HEK293 (cell line): ENCODE measurements at regions not wholly inside any gene's neighbourhood (a gene's known extent, or its start where the extent isn't known, plus 50 kb on each side); places are given as distances from the start of the nearest gene placed in this dataset.

ENCODE experiments used
- CTCF ChIA-PET: fragments of 350-600 bp; formaldehyde crosslinking; extraction: SDS; loops from one replicate; lab custom pipeline; 2021; ENCODE audit warnings: antibody characterized with exemption; lab: Yijun Ruan, JAX
- POLR2A ChIA-PET: fragments of 300-600 bp; formaldehyde crosslinking; extraction: SDS; loops from one replicate; lab custom pipeline; 2020; ENCODE audit warnings: antibody characterized with exemption, inconsistent platforms; lab: Yijun Ruan, JAX
- H3K27ac ChIP-seq: fragments of 200-500 bp; sonication (Bioruptor generic); 2 replicates; pipeline ENCODE4 v1.5.1; 2014; ENCODE audit warnings: low read depth, low read length, control low read depth, inconsistent platforms; ENCODE audit errors: extremely low read depth
- H3K36me3 ChIP-seq, 2 experiments: fragments of 200-500 bp in 1 of 2; sonication (Bioruptor generic) in 1 of 2; 1 replicate in 1 of 2; 2 replicates in 1 of 2; pipeline ENCODE4 v1.5.1; 2014 to 2017; ENCODE audit warnings: inconsistent platforms in 2 of 2, low read length in 2 of 2; ENCODE audit not compliant: control insufficient read depth in 2 of 2, insufficient read depth in 1 of 2
- H3K4me1 ChIP-seq: fragments of 200-500 bp; sonication (Bioruptor generic); 2 replicates; pipeline ENCODE4 v1.5.1; 2014; ENCODE audit warnings: mild to moderate bottlenecking, low read length, inconsistent platforms; ENCODE audit not compliant: control insufficient read depth, insufficient read depth
- H3K4me3 ChIP-seq: 2 replicates; pipeline ENCODE4 v1.5.1; 2011; ENCODE audit warnings: low read depth, mild to moderate bottlenecking, control low read depth, low read length, moderate library complexity
- H3K9me3 ChIP-seq: fragments of 200-500 bp; sonication (Bioruptor generic); 2 replicates; pipeline ENCODE4 v1.5.1; 2014; ENCODE audit warnings: low read depth, low read length, inconsistent platforms; ENCODE audit not compliant: control insufficient read depth, insufficient read depth
- KLF7 ChIP-seq: fragments of 450-650 bp; formaldehyde crosslinking; IDR thresholded peaks from 2 replicates; pipeline ENCODE4 v1.5.1; 2016; ENCODE audit warnings: missing biosample characterization, missing genetic modification characterization, borderline replicate concordance
- REPIN1 ChIP-seq: fragments of 450-650 bp; formaldehyde crosslinking; IDR thresholded peaks from 2 replicates; pipeline ENCODE4 v1.5.1; 2017; ENCODE audit warnings: missing biosample characterization, missing genetic modification characterization, low read depth
- SP7 ChIP-seq: fragments of 450-650 bp; formaldehyde crosslinking; IDR thresholded peaks from 2 replicates; pipeline ENCODE4 v1.5.1; 2016; ENCODE audit warnings: missing biosample characterization, missing genetic modification characterization
- ZBTB10 ChIP-seq: fragments of 450-650 bp; formaldehyde crosslinking; IDR thresholded peaks from 2 replicates; pipeline ENCODE4 v1.5.1; 2016; ENCODE audit warnings: missing biosample characterization, missing genetic modification characterization
- ZBTB49 ChIP-seq: fragments of 450-650 bp; formaldehyde crosslinking; IDR thresholded peaks from 2 replicates; pipeline ENCODE4 v1.5.1; 2016; ENCODE audit warnings: missing biosample characterization, missing genetic modification characterization, low read depth
- ZEB2 ChIP-seq: fragments of 450-650 bp; formaldehyde crosslinking; IDR thresholded peaks from 2 replicates; pipeline ENCODE4 v1.5.1; 2016; ENCODE audit warnings: missing biosample characterization, missing genetic modification characterization
- ZIC2 ChIP-seq: fragments of 450-650 bp; formaldehyde crosslinking; IDR thresholded peaks from 2 replicates; pipeline ENCODE4 v1.5.1; 2016; ENCODE audit warnings: missing biosample characterization, missing genetic modification characterization
- ZNF114 ChIP-seq: fragments of 450-650 bp; formaldehyde crosslinking; IDR thresholded peaks from 2 replicates; pipeline ENCODE4 v1.5.0; 2017; ENCODE audit warnings: missing biosample characterization, missing genetic modification characterization
- ZNF239 ChIP-seq: fragments of 450-650 bp; formaldehyde crosslinking; IDR thresholded peaks from 2 replicates; pipeline ENCODE4 v1.5.1; 2016; ENCODE audit warnings: missing biosample characterization, missing genetic modification characterization
- ZNF274 ChIP-seq, 2 experiments: fragments of 200-500 bp in 1 of 2; fragments of 450-650 bp in 1 of 2; sonication (Bioruptor generic) in 1 of 2; formaldehyde crosslinking in 1 of 2; IDR thresholded peaks; 2 replicates each; pipeline versions ENCODE4 v1.5.1 to v1.6.1; 2014 to 2016; ENCODE audit warnings: borderline replicate concordance in 1 of 2, inconsistent platforms in 1 of 2, low read length in 1 of 2, missing biosample characterization in 1 of 2, missing genetic modification characterization in 1 of 2
- ZNF311 ChIP-seq: fragments of 450-650 bp; formaldehyde crosslinking; IDR thresholded peaks from 2 replicates; pipeline ENCODE4 v1.5.1; 2017; ENCODE audit warnings: missing biosample characterization, missing genetic modification characterization, borderline replicate concordance
- ZNF423 ChIP-seq: fragments of 450-650 bp; formaldehyde crosslinking; IDR thresholded peaks from 2 replicates; pipeline ENCODE4 v1.5.1; 2016; ENCODE audit warnings: missing biosample characterization, missing genetic modification characterization
- ZNF513 ChIP-seq: fragments of 450-650 bp; IDR thresholded peaks from 2 replicates; pipeline ENCODE4 v1.5.1; 2018; ENCODE audit warnings: missing biosample characterization, missing genetic modification characterization
- ZNF529 ChIP-seq: fragments of 450-650 bp; formaldehyde crosslinking; IDR thresholded peaks from 2 replicates; pipeline ENCODE4 v1.5.1; 2017; ENCODE audit warnings: missing genetic modification characterization, missing biosample characterization; ENCODE audit not compliant: insufficient replicate concordance
- ZNF621 ChIP-seq: fragments of 450-650 bp; formaldehyde crosslinking; IDR thresholded peaks from 2 replicates; pipeline ENCODE4 v1.5.1; 2017; ENCODE audit warnings: missing biosample characterization, missing genetic modification characterization
- ZNF626 ChIP-seq: fragments of 450-650 bp; sonication (Bioruptor Pico); formaldehyde crosslinking; IDR thresholded peaks from 2 replicates; pipeline ENCODE4 v1.5.1; 2018; ENCODE audit warnings: missing biosample characterization, missing genetic modification characterization, inconsistent platforms
- ZNF670 ChIP-seq: fragments of 450-650 bp; formaldehyde crosslinking; IDR thresholded peaks from 2 replicates; pipeline ENCODE4 v1.5.1; 2016; ENCODE audit warnings: missing biosample characterization, missing genetic modification characterization, low read depth
- ZNF707 ChIP-seq: fragments of 450-650 bp; formaldehyde crosslinking; IDR thresholded peaks from 2 replicates; pipeline ENCODE4 v1.5.1; 2016; ENCODE audit warnings: missing biosample characterization, missing genetic modification characterization

GRCh38 chr5:15168358-15168757, 296.8 kb upstream of the ANKH start:
- ChIA-PET POLR2A (no interaction called here), CTCF (interaction anchor here (1.1 kb wide), 1 partner anchor 15 kb away, joined by 3 read pairs; no protein-coding TSS in a partner anchor)
- H3K4me3 ChIP-seq: no peak overlapping the region
- no peaks in the 10 kb centered on the region for H3K4me1 ChIP-seq
- no peaks in the 10 kb centered on the region for H3K9me3 ChIP-seq
- H3K36me3 ChIP-seq: no peaks in the 10 kb centered on the region
- TF ChIP-seq ZNF239 (tag by site-specific recombination) (no peak), ZNF707 (no peak), ZNF529 (tag by site-specific recombination) (no peak), KLF7 (tag by site-specific recombination) (no peak), ZNF670 (tag by site-specific recombination) (no peak), ZBTB10 (no peak), ZEB2 (no peak), ZNF621 (tag by site-specific recombination) (no peak), ZNF114 (no peak), ZNF513 (no peak), ZNF274 (IDR thresholded peaks at IDR 0.05; ENCODE audit: low read length) (no peak), ZNF274 (tag by site-specific recombination; IDR thresholded peaks at IDR 0.05; ENCODE audit: borderline replicate concordance) (no peak)
- H3K27ac ChIP-seq: no peak overlapping the region

GRCh38 chr5:15160091-15160490, 288.5 kb upstream of the ANKH start:
- Histone ChIP-seq H3K27ac (no peak overlapping the region), H3K4me3 (no peak overlapping the region), H3K4me1 (no peaks in the 10 kb centered on the region), H3K36me3 (no peaks in the 10 kb centered on the region), H3K9me3 (no peaks in the 10 kb centered on the region; the same call in 1 of the 2 replicates)
- TF ChIP-seq ZIC2 (tag by site-specific recombination) (no peak), ZNF423 (tag by site-specific recombination) (no peak), ZNF311 (no peak), SP7 (tag by site-specific recombination) (no peak), ZBTB49 (tag by site-specific recombination) (no peak), REPIN1 (tag by site-specific recombination) (no peak), ZNF626 (tag by site-specific recombination) (no peak)
- ChIA-PET POLR2A (no interaction called here), CTCF (interaction anchor here (0.6 kb wide), 2 partner anchors 398 to 434 kb away, joined by 3 read pairs; no protein-coding TSS in a partner anchor)
